Inflammatory macrophage treated with lipopolysaccharide for 1 hour (primary cell): ENCODE measurements at regions not wholly inside any gene's neighbourhood (a gene's known extent, or its start where the extent isn't known, plus 50 kb on each side); places are given as distances from the start of the nearest gene placed in this dataset.

Experiments
- DNase-seq, 2 donors: peaks; one replicate each; pipeline ENCODE4 v3.0.0-alpha.2; 2020 to 2022

GRCh38 chr16:13553453-13553985 is 366.4 kb upstream of the ERCC4 start:
- DNase-seq = no peak

- DNase-seq = no peak
These were observed 365.9 kb upstream of the ERCC4 start for GRCh38 chr16:13554005-13554404.

GRCh38 chr16:13554643-13555042 is 365.3 kb upstream of the ERCC4 start:
- no peak for DNase-seq

GRCh38 chr16:13557418-13557817 is 362.5 kb upstream of the ERCC4 start:
- no peak for DNase-seq

GRCh38 chr16:13558752-13559151 is 361.2 kb upstream of the ERCC4 start:
- no peak for DNase-seq

GRCh38 chr16:13559624-13560023 is 360.3 kb upstream of the ERCC4 start:
- DNase-seq = no peak

GRCh38 chr16:13560151-13560550 is 359.8 kb upstream of the ERCC4 start:
- DNase-seq = no peak

- DNase-seq = no peak
These were observed 358.5 kb upstream of the ERCC4 start for GRCh38 chr16:13561291-13562070.

- DNase-seq = no peak
These were observed 351.2 kb upstream of the ERCC4 start for GRCh38 chr16:13568803-13569202.

GRCh38 chr16:13569986-13570385 is 350.0 kb upstream of the ERCC4 start:
- DNase-seq = no peak

- DNase-seq = no peak
These were observed 348.9 kb upstream of the ERCC4 start for GRCh38 chr16:13571036-13571435.

GRCh38 chr16:13573903-13574302 is 346.1 kb upstream of the ERCC4 start:
- DNase-seq = no peak

- no peak for DNase-seq
These were observed 333.9 kb upstream of the ERCC4 start for GRCh38 chr16:13586051-13586450.

- DNase-seq = no peak
These were observed 332.8 kb upstream of the ERCC4 start for GRCh38 chr16:13587181-13587580.

- no peak for DNase-seq
These were observed 325.1 kb upstream of the ERCC4 start for GRCh38 chr16:13594823-13595222.

- DNase-seq = no peak
These were observed 313.1 kb upstream of the ERCC4 start for GRCh38 chr16:13606804-13607203.

GRCh38 chr16:13607289-13607688 is 312.7 kb upstream of the ERCC4 start:
- DNase-seq = no peak

GRCh38 chr16:13611596-13611995 is 308.4 kb upstream of the ERCC4 start:
- no peak for DNase-seq

- DNase-seq = no peak
These were observed 307.3 kb upstream of the ERCC4 start for GRCh38 chr16:13612623-13613022.

GRCh38 chr16:13613165-13613564 is 306.8 kb upstream of the ERCC4 start:
- no peak for DNase-seq

GRCh38 chr16:13621639-13622038 is 298.3 kb upstream of the ERCC4 start:
- DNase-seq = no peak

GRCh38 chr16:13628156-13628555 is 291.8 kb upstream of the ERCC4 start:
- no peak for DNase-seq

- no peak for DNase-seq
These were observed 290.2 kb upstream of the ERCC4 start for GRCh38 chr16:13629704-13630103.

- DNase-seq = no peak
These were observed 289.6 kb upstream of the ERCC4 start for GRCh38 chr16:13630374-13630773.

- DNase-seq = no peak
These were observed 288.7 kb upstream of the ERCC4 start for GRCh38 chr16:13631213-13631767.
